ENCODE measurements at regions not wholly inside any gene's neighbourhood (a gene's known extent, or its start where the extent isn't known, plus 50 kb on each side); places are given as distances from the start of the nearest gene placed in this dataset.

DNA sequence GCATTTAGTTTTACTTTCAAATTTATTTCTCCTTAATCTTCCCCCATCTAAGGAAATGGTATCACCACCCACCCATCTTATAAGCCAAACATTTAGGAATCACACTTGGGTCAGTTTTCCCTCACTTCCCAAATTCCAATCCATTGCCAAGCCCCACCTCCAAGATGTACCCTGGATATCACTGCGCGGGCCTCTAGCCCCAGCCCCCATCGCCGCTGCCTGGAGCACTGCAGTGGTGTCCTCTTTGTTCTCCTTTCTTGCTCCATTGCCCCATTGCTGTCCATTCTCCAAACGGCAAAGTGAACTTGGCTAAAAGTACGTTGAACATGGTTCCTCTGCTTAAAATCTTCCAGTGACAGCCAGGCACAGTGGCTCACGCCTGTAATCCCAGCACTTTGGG, 267.8 kb downstream of the SHOX2 start:
- Histone ChIP-seq H3K79me1 (ENCODE audit: insufficient read depth, low read depth, low read length, poor library complexity, severe bottlenecking) (no peaks in the 10 kb centered on the region), H3K23me2 (ENCODE audit: insufficient read length, low read depth, low read length, poor library complexity, severe bottlenecking) (no peaks in the 10 kb centered on the region), H3K56ac (ENCODE audit: insufficient read length, low read depth, low read length) (no peak overlapping the region), H4K5ac (ENCODE audit: insufficient read length, low read depth, low read length) (no peak overlapping the region), H4K91ac (ENCODE audit: insufficient read length, low read depth, low read length) (no peak overlapping the region), H2BK12ac (ENCODE audit: insufficient read length, low read depth, low read length) (no peak overlapping the region), H3K14ac (ENCODE audit: insufficient read depth, low read length) (no peak overlapping the region), H3K9me3 (ENCODE audit: control insufficient read depth, low read depth, low read length) (no peaks in the 10 kb centered on the region), H2BK120ac (ENCODE audit: low read depth, low read length, poor library complexity, severe bottlenecking) (no peak overlapping the region), H4K20me1 (ENCODE audit: control insufficient read depth, insufficient read depth, insufficient read length) (no peaks in the 10 kb centered on the region), H2BK20ac (ENCODE audit: low read depth, low read length, poor library complexity, severe bottlenecking) (no peak overlapping the region), H3K27ac (ENCODE audit: insufficient read length, low read depth, low read length) (no peak overlapping the region), H4K8ac (replicated peaks; ENCODE audit: insufficient read length, low read depth, low read length) (no peak overlapping the region), H3K9ac (ENCODE audit: extremely low read depth, insufficient read length, low read length) (no peak overlapping the region), H3K4ac (ENCODE audit: low read depth, low read length) (no peak overlapping the region), H2AFZ (ENCODE audit: low read length) (no peak overlapping the region), H2AK5ac (ENCODE audit: insufficient read length, low read length) (no peak overlapping the region), H3K4me1 (ENCODE audit: insufficient read depth, low read length) (no peaks in the 10 kb centered on the region), H3K23ac (ENCODE audit: insufficient read length, low read depth, low read length) (no peak overlapping the region), H3K27me3 (ENCODE audit: insufficient read depth, low read length) (no peaks in the 10 kb centered on the region), H2BK5ac (ENCODE audit: insufficient read length, low read length) (no peak overlapping the region), H3K18ac (ENCODE audit: insufficient read length, low read depth, low read length) (no peak overlapping the region), H3K79me2 (ENCODE audit: insufficient read depth, low read length) (no peaks in the 10 kb centered on the region), H2BK15ac (ENCODE audit: low read depth, low read length) (no peak overlapping the region), H3K4me2 (ENCODE audit: insufficient read depth, insufficient read length, low read length) (no peak overlapping the region), H3T11ph (ENCODE audit: low read length) (no peak overlapping the region)
- Mint-ChIP-seq H3K4me1 (no peaks in the 10 kb centered on the region), H3K27me3 (ENCODE audit: low read depth) (no peaks in the 10 kb centered on the region), H3K9me3 (no peaks in the 10 kb centered on the region), H3K4me3 (no peak overlapping the region; a peak in 1 of 5 replicates), H3K36me3 (ENCODE audit: insufficient read depth in 1 of 3, low read depth in 3 of 3) (no peaks in the 10 kb centered on the region), H3K27ac (peak overlapping the region in 1 of 3 experiments; percentile 45; a peak in 1 of 7 replicates)
- no CpG with 5 or more reads among the region's 7 CpGs for WGBS (ENCODE audit: extremely low coverage, insufficient read length, low lambda C conversion rate)
- TF ChIP-seq, protein P1, sequence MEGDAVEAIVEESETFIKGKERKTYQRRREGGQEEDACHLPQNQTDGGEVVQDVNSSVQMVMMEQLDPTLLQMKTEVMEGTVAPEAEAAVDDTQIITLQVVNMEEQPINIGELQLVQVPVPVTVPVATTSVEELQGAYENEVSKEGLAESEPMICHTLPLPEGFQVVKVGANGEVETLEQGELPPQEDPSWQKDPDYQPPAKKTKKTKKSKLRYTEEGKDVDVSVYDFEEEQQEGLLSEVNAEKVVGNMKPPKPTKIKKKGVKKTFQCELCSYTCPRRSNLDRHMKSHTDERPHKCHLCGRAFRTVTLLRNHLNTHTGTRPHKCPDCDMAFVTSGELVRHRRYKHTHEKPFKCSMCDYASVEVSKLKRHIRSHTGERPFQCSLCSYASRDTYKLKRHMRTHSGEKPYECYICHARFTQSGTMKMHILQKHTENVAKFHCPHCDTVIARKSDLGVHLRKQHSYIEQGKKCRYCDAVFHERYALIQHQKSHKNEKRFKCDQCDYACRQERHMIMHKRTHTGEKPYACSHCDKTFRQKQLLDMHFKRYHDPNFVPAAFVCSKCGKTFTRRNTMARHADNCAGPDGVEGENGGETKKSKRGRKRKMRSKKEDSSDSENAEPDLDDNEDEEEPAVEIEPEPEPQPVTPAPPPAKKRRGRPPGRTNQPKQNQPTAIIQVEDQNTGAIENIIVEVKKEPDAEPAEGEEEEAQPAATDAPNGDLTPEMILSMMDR (conservative IDR thresholded peaks at IDR 0.05): no peak
- no peak for DNase-seq

Measured in H9 (cell line).